NCI-H82 treated with DMSO at 0.1 percent for 48 hours (cell line): ENCODE measurements at regions not wholly inside any gene's neighbourhood (a gene's known extent, or its start where the extent isn't known, plus 50 kb on each side); places are given as distances from the start of the nearest gene placed in this dataset.

Experiments used
- DNase-seq: peaks from one replicate; lab custom pipeline; 2025; ENCODE audit not compliant: unreplicated experiment; lab: John Stamatoyannopoulos, UW

DNA sequence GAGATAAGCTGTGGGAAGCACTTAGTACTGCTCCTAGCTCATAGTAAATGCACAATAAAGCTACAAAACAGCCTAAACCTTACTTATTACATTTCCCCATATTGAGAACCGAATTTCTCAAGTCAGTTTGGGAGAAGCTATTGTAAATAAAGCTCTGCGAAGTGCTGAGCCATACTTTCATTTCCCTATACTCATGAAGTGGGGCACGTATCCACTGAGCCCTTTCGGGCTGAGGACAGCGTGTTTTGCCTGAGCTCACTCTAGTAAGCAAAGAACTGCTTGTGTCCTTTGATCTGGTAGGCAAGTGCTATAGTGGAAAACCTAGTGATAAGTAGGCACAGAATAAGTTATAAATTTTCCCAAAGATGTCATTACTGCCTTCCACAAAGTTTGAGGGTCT, 165.0 kb downstream of the RSL24D1 start:
- no peak for DNase-seq

DNA sequence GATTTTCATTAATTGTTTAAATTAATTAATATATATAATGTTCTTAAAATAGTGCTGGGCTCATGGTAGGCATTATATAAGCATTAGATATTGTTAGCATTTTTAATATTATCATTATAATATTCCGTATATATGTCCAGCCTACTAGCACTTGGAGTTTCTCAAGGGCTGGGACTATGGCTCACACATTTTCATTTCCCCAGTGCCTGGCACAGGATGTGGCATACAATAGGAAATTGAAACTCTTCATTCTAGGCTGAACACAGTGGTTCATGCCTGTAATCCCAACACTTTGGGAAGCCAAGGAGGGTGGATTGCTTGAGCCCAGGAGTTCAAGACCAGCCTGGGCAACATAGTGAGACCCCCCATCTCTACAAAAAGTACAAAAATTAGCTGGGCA, 170.4 kb downstream of the RSL24D1 start:
- no peak for DNase-seq

DNA sequence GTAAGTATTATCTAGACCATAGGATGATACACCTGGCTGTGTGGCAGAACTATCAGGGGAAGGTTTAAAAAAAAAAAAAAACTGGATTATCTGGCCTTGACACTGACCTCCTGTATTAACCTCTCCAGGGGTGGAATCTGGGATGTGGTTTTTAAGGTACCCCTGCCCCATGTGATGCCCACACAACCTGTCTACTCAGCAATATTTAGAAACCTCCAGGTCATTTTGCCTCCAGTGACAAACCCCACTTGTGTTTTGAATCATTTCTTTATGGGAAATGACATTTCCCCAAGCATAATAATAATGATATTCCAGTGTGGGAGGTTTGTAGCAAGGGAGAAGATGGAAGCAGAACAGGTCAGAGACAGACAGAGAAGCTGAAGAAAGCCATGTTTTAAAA, 179.1 kb downstream of the RSL24D1 start:
- DNase-seq: no peak

DNA sequence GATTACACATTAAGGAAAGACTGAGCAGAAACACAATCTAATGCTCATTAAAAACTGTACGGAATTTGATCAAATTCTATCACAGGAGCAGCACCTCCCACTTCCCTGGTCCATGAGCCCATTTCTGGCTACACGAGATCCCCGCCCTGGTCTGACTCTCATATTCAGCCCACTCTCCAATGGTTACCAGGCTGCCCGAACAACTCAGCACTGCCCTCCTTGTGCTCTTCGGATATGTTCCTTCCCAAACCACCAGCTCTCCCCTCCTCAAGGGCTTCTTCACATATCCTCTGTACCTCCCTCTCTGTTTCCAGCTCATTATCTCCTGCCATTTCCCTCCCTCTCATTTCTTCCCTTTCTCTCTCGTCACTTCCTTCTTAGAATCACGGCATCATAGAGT, 180.5 kb downstream of the RSL24D1 start:
- no peak for DNase-seq

DNA sequence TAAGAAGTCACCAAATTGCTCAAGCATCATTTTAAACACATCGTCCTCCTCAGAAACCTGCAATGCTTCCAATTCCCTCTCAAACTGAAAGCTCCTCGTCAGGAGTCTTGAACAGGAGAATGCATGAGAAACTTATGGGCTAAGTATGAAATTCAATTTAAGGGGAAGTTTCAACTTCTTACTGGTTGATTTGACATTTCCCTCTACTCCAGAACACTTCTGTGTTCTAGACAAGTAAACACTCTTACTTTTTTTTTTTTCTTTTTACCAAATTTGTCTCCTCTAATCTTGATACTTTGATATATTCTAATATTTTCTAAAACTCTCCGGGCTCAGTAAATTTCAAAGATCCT, 181.7 kb downstream of the RSL24D1 start:
- DNase-seq: no peak

DNA sequence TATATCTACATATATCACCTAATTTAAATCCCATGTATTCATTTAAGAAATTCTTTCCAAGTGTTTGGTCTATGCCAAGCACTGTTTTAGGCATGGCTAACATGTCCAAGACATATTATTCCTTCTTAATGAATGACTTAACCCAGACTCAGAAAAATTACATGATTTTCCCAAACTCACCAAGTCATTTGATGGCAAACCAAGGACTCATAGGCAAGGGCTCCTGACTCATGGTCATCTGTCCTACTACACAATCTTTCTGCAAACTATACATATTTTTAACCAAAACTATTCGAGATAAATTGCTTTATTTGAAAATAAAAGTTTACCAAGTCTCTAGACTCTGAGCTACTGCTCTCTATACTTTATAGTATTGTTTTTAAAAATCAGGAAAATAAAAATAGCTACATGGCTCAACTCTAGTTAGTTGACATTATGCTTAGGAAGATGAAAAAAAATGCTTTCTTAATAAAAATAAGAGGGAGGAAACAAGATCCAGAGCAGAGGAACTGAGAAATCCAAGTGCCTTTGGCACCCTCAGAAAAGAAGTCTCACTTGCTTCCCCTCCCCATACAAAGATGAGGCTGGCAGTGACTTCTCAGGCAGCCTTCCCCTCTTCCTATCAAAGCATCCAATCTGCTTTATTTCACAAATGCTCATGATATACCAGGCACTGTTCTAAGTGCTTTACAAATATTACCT, 182.2 kb downstream of the RSL24D1 start:
- DNase-seq: no peak

DNA sequence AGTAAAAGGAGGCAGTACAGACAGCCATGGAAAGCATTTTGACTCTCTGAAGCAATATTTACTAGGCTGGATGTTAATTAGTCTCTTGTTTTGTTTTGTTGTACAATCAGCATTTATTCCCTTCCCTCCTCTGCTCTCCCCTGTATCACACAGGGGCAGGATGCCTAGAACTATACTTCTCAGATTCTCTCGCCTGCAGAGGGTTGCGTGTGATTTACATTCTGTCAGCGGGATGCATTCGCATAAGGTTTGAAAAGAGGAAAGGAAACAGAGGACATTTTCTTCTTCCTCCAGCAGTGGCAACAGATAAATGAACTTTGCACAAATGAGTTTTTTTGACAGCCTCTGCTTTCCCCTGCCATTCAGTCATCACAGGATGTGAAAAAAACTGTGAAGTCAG, 188.3 kb downstream of the RSL24D1 start:
- no peak for DNase-seq

DNA sequence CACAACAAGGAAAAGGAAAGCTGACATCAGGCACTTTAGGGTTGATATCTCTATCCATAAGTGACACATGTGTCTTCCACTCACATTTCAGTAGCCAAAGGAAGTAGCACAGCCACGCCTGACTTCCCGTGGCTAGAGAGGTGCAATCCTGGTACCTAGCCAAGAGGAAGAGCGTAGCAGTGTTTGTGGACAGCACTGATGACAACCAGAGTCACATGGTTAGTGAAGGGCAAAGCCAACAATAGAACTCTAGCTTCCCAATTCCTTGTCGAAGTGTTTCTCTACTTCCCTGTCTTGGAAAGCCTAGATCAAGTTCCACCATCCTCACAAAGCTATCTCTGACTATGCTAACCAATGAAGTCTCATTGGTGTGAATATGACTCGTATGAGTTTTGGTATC, 189.2 kb downstream of the RSL24D1 start:
- DNase-seq: no peak

DNA sequence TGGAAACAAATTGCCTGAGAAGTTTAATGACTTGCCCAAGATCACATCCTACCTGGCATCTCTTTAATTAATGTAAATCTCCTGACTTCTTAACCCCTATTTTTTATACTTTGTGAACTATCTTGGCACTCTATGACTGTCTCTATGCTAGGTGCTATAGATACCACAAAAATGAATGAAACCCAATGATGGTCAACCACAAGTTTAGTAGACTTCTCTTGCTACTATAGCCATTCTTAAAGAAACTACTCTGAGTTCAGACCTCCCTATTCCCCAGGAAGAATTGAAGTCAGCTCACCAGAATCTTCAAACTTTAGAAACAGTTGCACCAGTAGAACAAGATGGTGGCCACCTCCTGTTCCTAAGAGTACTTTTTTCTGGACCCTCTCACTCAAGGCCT, 191.1 kb downstream of the RSL24D1 start:
- DNase-seq: no peak

DNA sequence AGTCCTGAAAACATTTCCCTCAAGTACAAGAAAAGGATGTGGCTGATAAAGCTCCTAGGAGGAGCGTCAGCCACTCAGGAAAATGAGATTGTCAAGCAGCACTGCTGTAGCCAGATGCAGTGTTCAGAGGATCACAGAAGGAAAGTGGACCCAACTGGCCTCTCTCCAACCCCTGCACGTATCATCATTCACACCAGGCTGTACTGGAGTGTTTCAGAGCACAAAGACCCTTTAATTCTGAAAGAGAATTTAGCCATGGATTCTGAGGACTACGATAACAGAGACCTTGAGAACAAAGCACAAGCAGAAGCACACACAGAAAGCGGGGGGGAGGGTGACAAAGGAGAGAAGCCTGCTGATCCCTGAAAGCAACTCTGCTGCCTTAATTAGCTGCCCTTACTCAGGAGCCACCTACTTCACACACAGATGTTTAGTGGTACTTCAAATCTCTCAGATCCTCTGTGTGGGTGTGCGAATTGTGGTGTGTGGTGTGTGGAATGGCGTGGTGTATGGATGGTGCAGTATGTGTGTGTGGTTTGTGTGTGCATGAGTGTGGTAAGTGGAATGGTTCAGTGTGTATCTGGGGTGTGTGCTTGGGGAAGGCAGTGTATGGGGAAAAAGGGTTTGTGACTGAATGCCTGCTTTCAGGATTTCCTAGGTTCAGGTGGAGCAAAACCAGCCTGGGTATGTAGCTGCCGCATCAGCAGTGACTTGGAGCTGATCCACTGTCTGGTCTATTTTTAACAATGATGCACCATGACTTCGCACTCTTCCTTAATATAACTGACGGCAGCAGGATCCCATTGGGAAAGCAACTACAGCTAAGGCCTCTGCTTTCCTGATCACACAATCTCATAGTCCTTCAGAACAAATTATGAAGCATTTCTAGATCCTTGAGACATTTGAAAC, 192.5 kb downstream of the RSL24D1 start:
- no peak for DNase-seq

DNA sequence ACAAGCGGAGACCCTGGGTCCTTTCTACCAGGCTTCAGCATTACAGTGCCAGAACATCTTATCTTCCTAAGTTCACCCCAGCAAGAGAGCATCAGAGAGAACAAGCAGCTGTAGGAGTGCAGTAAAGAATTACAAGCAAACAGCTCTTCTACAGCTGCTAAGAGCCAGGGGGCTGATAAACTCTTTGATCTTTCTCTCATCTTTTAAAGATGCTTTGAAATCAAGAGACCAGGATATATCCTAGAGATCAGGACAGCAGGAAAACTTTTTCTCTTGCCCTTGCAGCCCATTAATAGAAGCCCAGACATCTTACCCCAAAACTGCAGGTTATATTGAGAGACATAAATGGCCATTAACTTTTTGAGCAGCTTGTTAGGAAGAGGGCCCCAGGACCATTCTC, 198.1 kb downstream of the RSL24D1 start:
- DNase-seq: no peak

DNA sequence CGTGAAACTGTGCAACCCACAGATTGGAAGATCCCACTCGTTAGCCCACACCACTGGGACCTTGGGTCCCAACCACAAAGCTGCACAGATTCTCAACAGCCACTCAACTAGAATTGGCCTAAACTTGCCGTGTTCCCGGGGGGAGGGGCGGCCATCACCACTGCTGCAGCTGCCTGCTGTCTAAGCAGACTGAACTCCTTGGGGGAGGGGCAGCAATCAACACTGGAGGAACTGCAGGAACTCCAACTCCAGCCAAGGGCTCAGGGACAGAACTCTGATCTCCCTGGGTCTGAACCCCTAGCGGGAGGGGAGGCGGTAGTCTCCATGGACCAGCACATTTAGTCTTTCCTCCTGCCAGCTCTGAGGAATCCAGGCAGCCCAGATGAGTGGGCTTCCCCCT, 205.9 kb downstream of the RSL24D1 start:
- DNase-seq: no peak

DNA sequence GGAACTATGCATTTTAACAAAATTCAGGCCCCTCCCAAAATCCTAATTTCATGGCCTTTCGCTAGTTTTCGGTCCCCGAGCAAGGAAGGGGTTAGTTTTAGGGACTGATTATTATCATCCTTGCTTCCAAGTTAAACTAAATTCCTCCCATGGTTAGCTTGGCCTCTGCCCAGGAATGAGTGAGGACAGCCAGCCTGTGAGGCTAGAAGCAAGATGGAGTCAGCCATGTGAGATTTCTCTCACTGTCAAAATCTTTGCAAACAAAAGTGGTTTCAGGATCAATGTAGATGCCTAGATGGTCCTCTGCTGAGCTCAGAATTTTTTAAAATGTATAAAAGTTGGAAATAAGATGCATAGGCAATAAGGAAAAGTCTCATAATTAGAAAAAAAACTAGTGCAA, 208.9 kb downstream of the RSL24D1 start:
- no peak for DNase-seq

DNA sequence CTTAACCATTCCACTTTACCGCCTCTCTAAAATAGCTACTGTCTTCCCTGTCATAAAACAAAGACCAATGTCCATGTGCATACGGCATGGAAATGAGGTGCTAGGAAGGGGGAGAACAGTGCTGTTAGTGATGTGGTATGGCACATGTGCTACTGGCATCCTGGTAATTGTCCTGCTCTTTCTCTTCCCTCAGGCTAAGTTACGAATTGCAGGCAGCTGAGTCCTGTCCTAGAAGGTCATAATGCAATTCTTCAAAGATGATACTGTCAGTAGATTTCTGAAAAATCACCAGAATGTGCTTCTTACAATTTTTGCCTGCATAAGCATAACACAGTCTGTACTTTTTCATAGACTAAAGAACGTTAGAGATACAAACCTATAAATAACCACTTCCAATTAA, 216.8 kb downstream of the RSL24D1 start:
- DNase-seq: no peak

DNA sequence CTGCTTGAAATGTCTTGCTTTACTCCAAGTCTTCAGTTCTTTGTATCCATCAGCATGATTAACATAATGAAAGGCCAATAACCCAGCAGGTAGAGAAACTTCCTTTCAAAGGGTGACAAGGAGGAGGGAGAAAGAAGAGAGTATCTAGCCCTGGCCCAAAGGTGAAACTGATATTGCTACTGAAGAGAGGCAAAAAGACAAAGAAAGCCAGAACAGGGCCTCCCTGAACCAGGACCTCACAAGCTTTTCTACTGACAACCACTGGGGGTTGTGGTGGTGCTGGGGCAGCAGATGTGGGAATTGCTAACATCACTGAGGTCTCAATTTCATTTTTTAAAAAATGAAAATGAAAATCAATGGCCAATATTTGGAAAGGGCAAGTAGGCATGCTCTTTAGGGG, 234.1 kb downstream of the RSL24D1 start:
- no peak for DNase-seq

DNA sequence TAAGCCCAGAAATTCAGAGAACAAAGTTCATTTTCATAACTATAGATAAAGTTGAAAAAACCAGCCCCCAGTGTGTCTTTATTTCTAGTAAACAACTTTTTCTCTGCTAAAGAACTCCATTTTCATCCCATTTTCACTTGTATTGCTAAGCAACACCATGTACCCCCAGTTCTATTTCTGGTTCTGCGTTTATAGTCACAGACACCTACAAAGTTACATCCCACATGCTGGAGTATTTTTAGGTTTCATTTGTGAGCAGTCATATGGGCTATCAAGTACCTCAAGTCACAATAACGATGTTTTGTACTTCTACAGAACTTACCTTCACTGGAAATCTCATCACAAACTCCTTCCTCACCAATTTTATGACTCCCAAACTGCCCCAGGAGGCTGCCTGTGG, 236.5 kb downstream of the RSL24D1 start:
- no peak for DNase-seq

DNA sequence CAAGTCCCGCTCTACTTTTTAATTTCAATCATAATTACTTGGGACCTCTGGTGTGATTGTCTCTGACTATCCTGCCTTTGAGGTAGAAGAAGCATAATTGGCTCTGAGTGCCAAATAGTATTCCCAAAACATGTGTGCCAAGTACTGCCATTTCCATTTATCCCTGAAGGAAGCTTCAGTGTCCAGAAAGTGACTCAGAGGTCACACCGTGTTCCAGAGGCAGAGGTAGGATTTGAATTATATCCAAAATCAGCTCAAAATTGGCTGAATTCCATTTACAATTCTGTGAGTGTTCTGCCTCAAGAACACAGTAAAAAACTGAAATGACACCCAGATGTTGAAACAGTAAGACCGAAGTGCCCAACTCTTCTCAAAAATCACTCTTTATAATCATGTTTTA, 255.3 kb downstream of the RSL24D1 start:
- no peak for DNase-seq

DNA sequence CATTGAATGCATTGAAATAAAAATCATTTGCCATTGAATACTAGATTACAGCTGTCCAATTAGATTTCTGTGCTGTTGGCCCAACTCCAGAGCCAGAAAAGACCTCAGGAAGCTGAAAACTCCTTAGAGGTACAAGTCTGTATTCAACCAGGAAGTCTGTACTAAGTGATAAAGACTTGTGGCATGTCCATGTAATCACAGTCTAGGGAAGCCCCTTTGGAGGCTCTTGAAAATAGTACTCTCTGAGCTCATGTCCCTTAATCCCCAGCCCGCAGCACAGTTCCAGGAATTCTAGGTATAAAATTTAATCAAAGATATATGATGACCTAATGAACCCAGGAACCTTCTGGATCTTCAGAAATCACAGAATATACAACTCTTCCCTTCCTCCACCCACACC, 279.4 kb downstream of the RSL24D1 start:
- no peak for DNase-seq

DNA sequence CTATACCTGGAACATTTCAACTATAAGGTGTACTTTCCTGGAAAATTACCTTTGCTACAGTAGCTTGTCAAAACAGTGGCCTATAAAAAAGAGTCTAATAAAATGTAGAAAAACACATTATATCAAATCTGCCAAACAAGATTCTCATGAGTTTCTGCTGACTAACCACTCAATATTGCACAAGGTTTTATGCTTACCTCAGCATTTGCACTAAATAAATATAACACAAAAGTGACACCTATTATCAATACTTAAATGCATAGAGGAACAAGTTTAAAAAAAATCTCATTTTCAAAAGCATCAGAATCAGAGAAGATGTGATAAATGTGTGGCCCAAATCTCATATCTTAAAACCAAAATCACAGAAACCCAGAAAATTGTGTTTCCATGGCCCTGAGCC, 281.4 kb downstream of the RSL24D1 start:
- DNase-seq: no peak

DNA sequence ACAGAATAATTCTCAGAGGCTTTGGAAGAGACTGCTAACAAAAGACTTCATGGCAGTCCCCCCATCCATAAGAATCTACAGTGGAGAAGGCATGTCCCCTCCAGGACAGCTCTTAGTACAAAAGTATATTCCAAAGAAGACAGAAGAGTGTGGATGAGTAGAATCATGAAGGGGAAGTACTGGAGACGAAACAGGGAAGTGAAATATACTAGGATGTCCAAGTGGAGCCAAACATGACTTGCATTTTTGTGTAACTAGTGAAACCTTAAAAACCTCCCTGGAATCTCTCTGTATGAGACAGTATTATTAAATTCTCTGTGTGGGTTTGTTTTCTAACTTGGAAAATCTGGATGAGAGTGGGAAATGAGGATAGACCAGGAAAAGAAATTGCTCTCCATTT, 312.4 kb downstream of the RSL24D1 start:
- no peak for DNase-seq

DNA sequence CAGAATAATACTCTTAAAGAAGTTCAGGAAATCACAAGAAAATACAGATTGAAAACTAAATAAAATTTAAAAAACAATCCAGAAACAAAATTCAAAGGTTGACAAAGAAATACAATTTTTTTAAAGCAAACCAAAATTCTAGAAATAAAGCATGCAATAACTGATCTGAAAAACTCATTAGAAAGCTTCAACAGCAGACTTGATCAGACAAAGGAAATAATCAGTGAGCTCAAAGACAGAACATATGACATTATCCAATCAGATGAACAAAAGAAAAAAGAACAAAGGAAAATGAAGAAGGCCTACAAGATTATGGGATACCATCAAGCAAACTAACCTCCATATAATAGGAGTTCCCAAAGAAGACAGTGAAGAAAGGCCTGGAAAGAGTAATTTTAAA, 336.8 kb downstream of the RSL24D1 start:
- DNase-seq: no peak

DNA sequence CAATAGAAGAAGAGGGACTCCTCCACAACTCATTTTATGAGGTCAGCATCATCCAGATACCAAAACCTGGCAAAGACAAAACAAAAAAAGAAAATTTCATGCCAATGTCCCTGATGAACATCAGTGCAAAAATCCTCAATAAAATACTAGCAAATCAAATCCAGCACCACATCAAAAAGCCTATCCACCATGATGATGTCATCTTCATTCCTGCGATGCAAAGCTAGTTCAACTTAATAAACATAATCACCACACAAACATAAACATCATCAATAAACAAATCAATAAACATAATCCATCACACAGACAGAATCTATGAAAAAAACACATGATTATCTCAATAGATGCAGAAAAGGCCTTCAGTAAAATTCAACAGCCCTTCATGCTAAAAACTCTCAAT, 342.1 kb downstream of the RSL24D1 start:
- no peak for DNase-seq

DNA sequence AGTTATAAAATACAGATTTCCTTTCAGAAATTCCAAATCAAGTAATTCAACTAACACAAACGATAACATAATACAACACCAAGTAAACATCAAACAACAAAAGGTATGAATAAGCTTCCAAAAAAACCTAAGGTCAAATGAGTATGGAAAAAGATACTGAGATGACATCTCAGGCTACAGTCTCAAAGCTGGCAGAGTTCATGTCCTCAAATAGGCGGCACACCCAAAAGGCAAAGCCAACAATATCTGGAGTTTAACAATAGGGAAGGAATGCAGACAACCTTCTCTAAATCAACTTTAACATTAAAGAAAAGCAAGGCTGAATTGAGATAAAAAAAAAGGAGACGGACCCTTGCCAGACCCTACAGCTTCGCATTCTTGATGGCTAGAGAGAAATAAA, 346.6 kb downstream of the RSL24D1 start:
- no peak for DNase-seq
